B cell (primary cell): ENCODE measurements at regions not wholly inside any gene's neighbourhood (a gene's known extent, or its start where the extent isn't known, plus 50 kb on each side); places are given as distances from the start of the nearest gene placed in this dataset.

ENCODE experiments used
- ATAC-seq: fragments of 200-7000 bp; cut with Tn5 transposase; one replicate; pipeline ENCODE4 v1.10.0; 2021; ENCODE audit warnings: low read depth, mild to moderate bottlenecking, moderate number of reproducible peaks, moderate library complexity
- CTCF ChIA-PET: fragments of 350-600 bp; sonication (Branson Sonifier 250); formaldehyde crosslinking; loops from one replicate; lab custom pipeline; 2021; ENCODE audit warnings: antibody characterized with exemption, inconsistent platforms; lab: Charles Lee
- POLR2A ChIA-PET: fragments of 350-600 bp; sonication (Branson Sonifier 250); formaldehyde crosslinking; loops from one replicate; lab custom pipeline; 2021; ENCODE audit warnings: antibody characterized with exemption; lab: Charles Lee
- DNase-seq: peaks from one replicate; pipeline ENCODE4 v3.0.0; 2013
- H2AFZ ChIP-seq: 2 replicates; pipeline ENCODE4 v1.6.1; 2012; ENCODE audit warnings: mild to moderate bottlenecking, low read depth, low read length; ENCODE audit not compliant: insufficient read depth, poor library complexity, severe bottlenecking
- H3K27ac ChIP-seq, 2 donors: 1 replicate in 1 of 2; 2 replicates in 1 of 2; pipeline ENCODE4 v1.5.1; 2012 to 2013; ENCODE audit warnings: low read length in 2 of 2, mild to moderate bottlenecking in 2 of 2, moderate library complexity in 1 of 2
- H3K27me3 ChIP-seq, 4 experiments: fragments of 200-600 bp in 1 of 4; sonication (generic) in 1 of 4; replicated peaks in 1 of 4; 1 replicate in 2 of 4; 2 replicates in 2 of 4; pipeline versions ENCODE4 v1.6.1 to v1.7.0; 2013 to 2016; ENCODE audit warnings: low read length in 3 of 4, mild to moderate bottlenecking in 2 of 4, mixed read lengths in 1 of 4, moderate library complexity in 1 of 4; ENCODE audit not compliant: insufficient read depth in 4 of 4, control insufficient read depth in 3 of 4; ENCODE audit errors: control extremely low read depth in 1 of 4
- H3K36me3 ChIP-seq, 2 experiments: replicated peaks in 1 of 2; 1 replicate in 1 of 2; 2 replicates in 1 of 2; pipeline versions ENCODE4 v1.6.1 to v1.7.1; 2013; ENCODE audit warnings: low read length in 1 of 2; ENCODE audit not compliant: insufficient read depth in 2 of 2, control insufficient read depth in 1 of 2; ENCODE audit errors: control extremely low read depth in 1 of 2, extremely low read depth in 1 of 2
- H3K4me1 ChIP-seq, 2 donors: fragments of 200-600 bp in 1 of 2; sonication (generic) in 1 of 2; 1 replicate in 1 of 2; 2 replicates in 1 of 2; pipeline versions ENCODE4 v1.5.1 to v1.6.1; 2013 to 2017; ENCODE audit warnings: low read length in 2 of 2; ENCODE audit not compliant: control insufficient read depth in 2 of 2, insufficient read depth in 2 of 2
- H3K4me2 ChIP-seq: replicated peaks from 2 replicates; pipeline ENCODE3; 2012; ENCODE audit warnings: mild to moderate bottlenecking, low read depth, low read length; ENCODE audit not compliant: poor library complexity, severe bottlenecking
- H3K4me3 ChIP-seq, 5 experiments: fragments of 200-600 bp in 1 of 5; sonication (generic) in 1 of 5; 1 replicate in 3 of 5; 2 replicates in 2 of 5; pipeline versions ENCODE4 v1.5.1 to v1.7.0; 2011 to 2016; ENCODE audit warnings: low read length in 4 of 5, mild to moderate bottlenecking in 4 of 5, low read depth in 2 of 5, control low read depth in 1 of 5, moderate library complexity in 1 of 5; ENCODE audit not compliant: insufficient read depth in 1 of 5; ENCODE audit errors: control extremely low read depth in 1 of 5, extremely low read depth in 1 of 5
- H3K79me2 ChIP-seq: fragments of 200-600 bp; sonication (generic); one replicate; pipeline ENCODE4 v1.6.0; 2016; ENCODE audit warnings: low read length; ENCODE audit not compliant: control insufficient read depth, insufficient read depth
- H3K9ac ChIP-seq: fragments of 200-600 bp; sonication (generic); 2 replicates; pipeline ENCODE4 v1.6.1; 2017; ENCODE audit warnings: mild to moderate bottlenecking, low read length, moderate library complexity
- H3K9me3 ChIP-seq, 3 donors: one replicate each; pipeline versions ENCODE4 v1.6.1 to v1.7.1; 2013; ENCODE audit warnings: low read length in 2 of 3; ENCODE audit not compliant: control insufficient read depth in 2 of 3, insufficient read depth in 1 of 3; ENCODE audit errors: control extremely low read depth in 1 of 3
- H4K20me1 ChIP-seq: 2 replicates; pipeline ENCODE4 v1.6.0; 2012; ENCODE audit warnings: mild to moderate bottlenecking, low read length; ENCODE audit not compliant: insufficient read depth, control insufficient read depth, poor library complexity, severe bottlenecking
- H3K27ac Mint-ChIP-seq: one replicate; pipeline ENCODE4 v1.8.0; 2021; ENCODE audit warnings: mixed read lengths
- H3K27me3 Mint-ChIP-seq: one replicate; pipeline ENCODE4 v1.8.0; 2021; ENCODE audit warnings: mixed read lengths
- H3K4me1 Mint-ChIP-seq: one replicate; pipeline ENCODE4 v1.8.0; 2021; ENCODE audit warnings: mixed read lengths
- H3K4me3 Mint-ChIP-seq: one replicate; pipeline ENCODE4 v1.8.0; 2021; ENCODE audit warnings: mixed read lengths
- H3K9me3 Mint-ChIP-seq: one replicate; pipeline ENCODE4 v1.8.0; 2022; ENCODE audit warnings: mixed read lengths; ENCODE audit not compliant: insufficient read depth
- CTCF ChIP-seq: fragments of 200-600 bp; IDR thresholded peaks from one replicate; pipeline ENCODE4 v1.8.0; 2022; ENCODE audit warnings: antibody characterized with exemption, mild to moderate bottlenecking
- EZH2 ChIP-seq: IDR thresholded peaks from 2 replicates; pipeline ENCODE4 v1.6.1; 2012; ENCODE audit warnings: borderline replicate concordance, low read depth, mild to moderate bottlenecking, moderate library complexity, low read length; ENCODE audit not compliant: insufficient read depth, poor library complexity, severe bottlenecking
- WGBS: methylation state at CpG from one replicate; pipeline ENCODE4 v1.1.5; 2013; ENCODE audit warnings: missing lambda C conversion rate; ENCODE audit not compliant: insufficient coverage; 5-methylcytosine and 5-hydroxymethylcytosine counted together
- intact Hi-C: fragments of 100-400 bp; cut with micrococcal nuclease; formaldehyde crosslinking; loops from one replicate; pipeline ENCODE4 v1.10.0; 2022

GRCh38 chr11:104583857-104584256 is 314.4 kb downstream of the CASP12 start:
- ChIA-PET POLR2A (no interaction called here), CTCF (no interaction called here)
- no peak for ATAC-seq
- Histone ChIP-seq H3K4me1 (no peaks in the 10 kb centered on the region), H3K36me3 (no peaks in the 10 kb centered on the region), H3K4me2 (no peak overlapping the region), H3K9ac (no peak overlapping the region), H4K20me1 (no peaks in the 10 kb centered on the region), H3K27me3 (peaks cover 0 to 7% (median 0%) of the 10 kb centered on the region in 4 experiments), H3K9me3 (peaks cover 0 to 1% (median 0%) of the 10 kb centered on the region in 3 donors), H2AFZ (no peak overlapping the region), H3K4me3 (no peak overlapping the region), H3K27ac (no peak overlapping the region), H3K79me2 (no peaks in the 10 kb centered on the region)
- H3K27ac Mint-ChIP-seq, result no peak overlapping the region
- H3K27me3 Mint-ChIP-seq, result peaks cover 29% of the 10 kb centered on the region
- intact Hi-C loops, result no loop called here
- no peak overlapping the region for H3K4me3 Mint-ChIP-seq
- TF ChIP-seq CTCF, result no peak
- TF ChIP-seq EZH2, result no peak
- WGBS, result 100% methylated on average over 4 of the region's 10 CpGs
- no peaks in the 10 kb centered on the region for H3K9me3 Mint-ChIP-seq
- DNase-seq, result no peak
- H3K4me1 Mint-ChIP-seq, result no peaks in the 10 kb centered on the region

- H3K36me3 ChIP-seq, result no peaks in the 10 kb centered on the region
- no peaks in the 10 kb centered on the region for H3K79me2 ChIP-seq
- H3K27ac Mint-ChIP-seq, result no peak overlapping the region
- H3K27me3 ChIP-seq, result peaks cover 0 to 7% (median 0%) of the 10 kb centered on the region in 4 experiments
- no peak overlapping the region for H3K9ac ChIP-seq
- no CpG with 5 or more reads among the region's 2 CpGs for WGBS
- H3K4me1 Mint-ChIP-seq, result no peaks in the 10 kb centered on the region
- peaks cover 2% of the 10 kb centered on the region for H3K9me3 Mint-ChIP-seq
- ChIA-PET CTCF (no interaction called here), POLR2A (no interaction called here)
- no peaks in the 10 kb centered on the region for H4K20me1 ChIP-seq
- no peak overlapping the region for H3K27ac ChIP-seq
- intact Hi-C loops, result no loop called here
- peaks cover 29% of the 10 kb centered on the region for H3K27me3 Mint-ChIP-seq
- no peak overlapping the region for H3K4me3 Mint-ChIP-seq
- no peak overlapping the region for H3K4me3 ChIP-seq
- H2AFZ ChIP-seq, result no peak overlapping the region
- TF ChIP-seq CTCF, result no peak
- no peak for TF ChIP-seq EZH2
- no peaks in the 10 kb centered on the region for H3K4me1 ChIP-seq
- ATAC-seq (no peak), DNase-seq (no peak)
- H3K4me2 ChIP-seq, result no peak overlapping the region
- H3K9me3 ChIP-seq, result peaks cover 0 to 1% (median 0%) of the 10 kb centered on the region in 3 donors
Measured at GRCh38 chr11:104582431-104582830, 315.8 kb downstream of the CASP12 start.
